ENCODE measurements at regions not wholly inside any gene's neighbourhood (a gene's known extent, or its start where the extent isn't known, plus 50 kb on each side); places are given as distances from the start of the nearest gene placed in this dataset.

DNA sequence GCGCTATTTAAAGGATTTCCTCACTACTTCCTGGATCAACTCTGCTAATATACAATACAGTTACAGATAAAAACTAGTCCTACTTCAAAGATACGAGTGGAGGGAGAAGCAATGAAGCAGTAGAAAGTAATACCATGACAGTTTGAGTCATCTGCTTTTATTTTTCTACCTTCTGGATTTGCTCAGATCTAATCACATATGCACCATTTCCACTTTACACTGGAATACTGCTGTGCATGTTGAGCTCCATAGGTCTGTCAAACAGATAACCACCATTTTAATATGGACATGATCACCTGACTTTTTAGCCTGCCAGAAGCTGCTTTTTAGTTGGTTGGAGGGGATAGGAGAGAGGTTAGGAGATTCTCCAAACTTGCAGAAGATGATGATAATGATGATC lies 92.5 kb downstream of the MMUT start:
- TF ChIP-seq, protein P1, sequence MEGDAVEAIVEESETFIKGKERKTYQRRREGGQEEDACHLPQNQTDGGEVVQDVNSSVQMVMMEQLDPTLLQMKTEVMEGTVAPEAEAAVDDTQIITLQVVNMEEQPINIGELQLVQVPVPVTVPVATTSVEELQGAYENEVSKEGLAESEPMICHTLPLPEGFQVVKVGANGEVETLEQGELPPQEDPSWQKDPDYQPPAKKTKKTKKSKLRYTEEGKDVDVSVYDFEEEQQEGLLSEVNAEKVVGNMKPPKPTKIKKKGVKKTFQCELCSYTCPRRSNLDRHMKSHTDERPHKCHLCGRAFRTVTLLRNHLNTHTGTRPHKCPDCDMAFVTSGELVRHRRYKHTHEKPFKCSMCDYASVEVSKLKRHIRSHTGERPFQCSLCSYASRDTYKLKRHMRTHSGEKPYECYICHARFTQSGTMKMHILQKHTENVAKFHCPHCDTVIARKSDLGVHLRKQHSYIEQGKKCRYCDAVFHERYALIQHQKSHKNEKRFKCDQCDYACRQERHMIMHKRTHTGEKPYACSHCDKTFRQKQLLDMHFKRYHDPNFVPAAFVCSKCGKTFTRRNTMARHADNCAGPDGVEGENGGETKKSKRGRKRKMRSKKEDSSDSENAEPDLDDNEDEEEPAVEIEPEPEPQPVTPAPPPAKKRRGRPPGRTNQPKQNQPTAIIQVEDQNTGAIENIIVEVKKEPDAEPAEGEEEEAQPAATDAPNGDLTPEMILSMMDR (IDR thresholded peaks at IDR 0.05), result no peak
- ATAC-seq (no peak), DNase-seq (no peak)
- intact Hi-C loops (cut with DNase I, micrococcal nuclease), result no loop called here
- Histone ChIP-seq H3K36me3 (ENCODE audit: low read depth) (no peaks in the 10 kb centered on the region), H3K4me3 (no peak overlapping the region), H3K4me1 (ENCODE audit: low read depth) (no peaks in the 10 kb centered on the region), H3K9me3 (peaks cover 5% of the 10 kb centered on the region)

DNA sequence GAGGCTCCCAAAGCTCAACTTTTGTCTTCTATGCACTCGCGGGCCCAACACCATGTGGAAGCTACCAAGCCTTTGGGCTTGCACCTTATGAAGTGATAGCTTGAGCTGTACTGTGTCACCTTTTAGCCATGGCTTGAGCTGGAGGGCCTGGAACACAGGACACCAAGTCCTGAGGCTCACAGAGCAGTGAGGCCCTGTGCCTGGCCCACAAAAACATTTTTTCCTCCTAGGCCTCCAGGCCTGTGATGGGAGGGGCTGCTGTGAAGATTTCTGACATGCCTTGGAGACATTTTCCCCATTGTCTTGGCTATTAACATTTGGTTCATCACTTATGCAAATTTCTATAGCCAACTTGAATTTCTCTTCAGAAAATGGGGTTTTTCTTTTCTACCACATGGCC lies 96.5 kb downstream of the MMUT start:
- intact Hi-C loops (cut with DNase I, micrococcal nuclease), result no loop called here
- ATAC-seq, result no peak
- Histone ChIP-seq H3K36me3 (ENCODE audit: low read depth) (no peaks in the 10 kb centered on the region), H3K4me3 (no peak overlapping the region), H3K9me3 (peaks cover 5% of the 10 kb centered on the region), H3K4me1 (ENCODE audit: low read depth) (no peaks in the 10 kb centered on the region)
- TF ChIP-seq, protein P1 (IDR thresholded peaks at IDR 0.05), result no peak
- no peak for DNase-seq

DNA sequence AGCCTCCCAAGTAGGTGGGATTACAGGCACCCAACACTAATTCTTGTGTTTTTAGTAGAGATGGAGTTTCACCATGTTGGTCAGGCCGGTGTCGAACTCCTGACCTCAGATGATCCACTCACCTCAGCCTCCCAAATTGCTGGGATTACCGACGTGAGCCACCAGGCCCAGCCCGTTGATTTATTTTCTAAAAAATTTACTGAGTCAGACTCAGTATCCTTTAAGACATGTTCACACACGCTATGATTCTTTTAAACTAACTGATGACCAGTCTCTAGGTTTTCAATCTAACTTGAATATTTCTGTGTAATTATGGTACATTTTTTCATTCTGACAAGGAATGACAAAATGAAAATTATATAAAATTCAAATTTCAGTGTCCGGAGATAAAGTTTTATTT lies 114.5 kb downstream of the MMUT start:
- no peak for ATAC-seq

DNA sequence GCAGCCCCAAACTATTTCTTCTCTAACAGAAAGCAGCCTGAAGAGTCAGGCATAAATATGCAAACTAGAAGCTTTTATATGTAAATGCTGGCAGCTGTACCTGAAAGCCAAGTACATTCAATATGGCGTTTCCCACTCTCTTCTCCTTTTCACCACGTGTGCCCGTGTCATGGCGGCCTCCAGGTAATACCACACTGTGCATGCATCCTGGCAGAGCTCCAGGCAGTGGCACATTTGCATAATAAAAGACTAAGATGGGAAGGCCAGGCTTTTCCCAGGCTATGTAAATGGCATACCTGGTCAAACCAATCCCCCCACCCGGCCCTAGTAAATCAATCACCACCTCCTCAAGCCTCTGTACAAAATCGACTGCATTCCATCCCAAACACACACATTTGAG lies 120.6 kb downstream of the MMUT start:
- no peak for DNase-seq
- Histone ChIP-seq H3K9me3 (no peaks in the 10 kb centered on the region), H3K36me3 (ENCODE audit: low read depth) (no peaks in the 10 kb centered on the region), H3K4me3 (no peak overlapping the region), H3K4me1 (ENCODE audit: low read depth) (no peaks in the 10 kb centered on the region)
- TF ChIP-seq, protein P1 (IDR thresholded peaks at IDR 0.05), result no peak
- intact Hi-C loops (cut with DNase I, micrococcal nuclease), result no loop called here
- no peak for ATAC-seq

More for the DNA sequence above, 114.5 kb downstream of the MMUT start:
- TF ChIP-seq, protein P1 (IDR thresholded peaks at IDR 0.05), result no peak
- intact Hi-C loops (cut with DNase I, micrococcal nuclease), result no loop called here
- no peaks in the 10 kb centered on the region for H3K9me3 ChIP-seq
- no peak for DNase-seq
- H3K36me3 ChIP-seq (ENCODE audit: low read depth), result no peaks in the 10 kb centered on the region
- H3K4me3 ChIP-seq, result no peak overlapping the region
- no peaks in the 10 kb centered on the region for H3K4me1 ChIP-seq (ENCODE audit: low read depth)

DNA sequence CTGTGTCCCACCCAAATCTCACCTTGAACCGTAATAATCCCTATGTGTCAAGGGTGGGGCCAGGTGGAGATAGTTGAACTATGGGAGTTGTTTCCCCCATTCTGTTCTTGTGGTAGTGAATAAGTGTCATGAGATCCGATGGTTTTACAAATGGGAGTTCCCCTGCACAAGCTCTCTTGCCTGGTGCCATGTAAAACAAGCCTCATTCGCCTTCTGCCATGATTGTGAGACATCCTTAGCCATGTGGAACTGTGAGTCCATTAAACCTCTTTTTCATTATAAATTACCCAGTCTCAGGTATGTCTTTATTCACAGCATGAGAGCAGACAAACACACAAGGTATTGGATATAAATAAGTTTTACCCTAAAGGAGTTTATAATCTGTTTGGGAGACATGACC lies 121.2 kb downstream of the MMUT start:
- H3K4me3 ChIP-seq, result no peak overlapping the region
- intact Hi-C loops (cut with DNase I, micrococcal nuclease), result no loop called here
- no peaks in the 10 kb centered on the region for H3K36me3 ChIP-seq (ENCODE audit: low read depth)
- TF ChIP-seq, protein P1 (IDR thresholded peaks at IDR 0.05), result no peak
- H3K4me1 ChIP-seq (ENCODE audit: low read depth), result no peaks in the 10 kb centered on the region
- H3K9me3 ChIP-seq, result no peaks in the 10 kb centered on the region
- no peak for ATAC-seq
- no peak for DNase-seq

DNA sequence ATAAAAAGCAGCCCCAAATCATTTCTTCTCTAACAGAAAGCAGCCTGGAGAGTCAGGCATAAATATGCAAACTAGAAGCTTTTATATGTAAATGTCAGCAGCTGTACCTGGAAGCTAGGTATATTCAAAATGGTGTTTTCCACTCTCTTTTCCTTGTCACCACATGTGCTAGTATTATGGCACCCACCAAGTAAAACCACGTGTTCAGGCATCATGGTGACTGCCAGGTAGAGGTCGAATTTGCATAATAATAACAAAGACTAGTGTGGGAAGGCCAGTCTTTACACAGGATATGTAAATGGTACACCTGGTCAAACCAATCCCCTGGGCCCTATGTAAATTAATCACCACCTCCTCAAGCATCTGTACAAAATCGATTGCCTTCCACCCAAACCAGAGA lies 124.0 kb downstream of the MMUT start:
- Histone ChIP-seq H3K9me3 (peaks cover 2% of the 10 kb centered on the region), H3K4me3 (no peak overlapping the region), H3K36me3 (ENCODE audit: low read depth) (no peaks in the 10 kb centered on the region), H3K4me1 (ENCODE audit: low read depth) (no peaks in the 10 kb centered on the region)
- TF ChIP-seq, protein P1 (IDR thresholded peaks at IDR 0.05), result no peak
- intact Hi-C loops (cut with DNase I, micrococcal nuclease), result no loop called here
- ATAC-seq, result no peak
- DNase-seq, result no peak

Measured in mucosa of descending colon (tissue), 3 donors.